CD14-positive monocyte (primary cell): ENCODE measurements at regions not wholly inside any gene's neighbourhood (a gene's known extent, or its start where the extent isn't known, plus 50 kb on each side); places are given as distances from the start of the nearest gene placed in this dataset.
A peak's percentile ranks its signal among the peaks of the same experiment; 100 is the strongest.

Experiments used
- DNase-seq, 3 donors: peaks; one replicate each; pipeline ENCODE4 v3.0.0-alpha.2; 2011 to 2022
- H2AFZ ChIP-seq: 2 replicates; pipeline ENCODE4 v1.6.0; 2012; ENCODE audit warnings: mild to moderate bottlenecking, low read depth, low read length, inconsistent platforms; ENCODE audit not compliant: insufficient read depth, poor library complexity, severe bottlenecking
- H3K27ac ChIP-seq, 2 donors: 1 replicate in 1 of 2; 2 replicates in 1 of 2; pipeline ENCODE4 v1.5.1; 2012 to 2013; ENCODE audit warnings: low read length in 2 of 2, control low read depth in 1 of 2, inconsistent platforms in 1 of 2, low read depth in 1 of 2, mild to moderate bottlenecking in 1 of 2
- H3K27me3 ChIP-seq, 2 donors: one replicate each; pipeline versions ENCODE4 v1.6.0 to v1.6.1; 2011 to 2013; ENCODE audit warnings: low read length in 2 of 2; ENCODE audit not compliant: control insufficient read depth in 2 of 2, insufficient read depth in 2 of 2
- H3K36me3 ChIP-seq, 2 donors: replicated peaks in 1 of 2; 1 replicate in 1 of 2; 2 replicates in 1 of 2; pipeline versions ENCODE4 v1.5.1 to v1.6.1; 2012 to 2013; ENCODE audit warnings: low read length in 2 of 2, control low read depth in 1 of 2, inconsistent platforms in 1 of 2, mild to moderate bottlenecking in 1 of 2; ENCODE audit not compliant: insufficient read depth in 2 of 2, control insufficient read depth in 1 of 2
- H3K4me1 ChIP-seq, 2 donors: 1 replicate in 1 of 2; 2 replicates in 1 of 2; pipeline versions ENCODE4 v1.5.1 to v1.6.1; 2012 to 2013; ENCODE audit warnings: low read length in 2 of 2, control low read depth in 1 of 2, inconsistent platforms in 1 of 2, mild to moderate bottlenecking in 1 of 2, moderate library complexity in 1 of 2; ENCODE audit not compliant: insufficient read depth in 2 of 2, control insufficient read depth in 1 of 2
- H3K4me2 ChIP-seq: replicated peaks from 2 replicates; pipeline ENCODE3; 2012; ENCODE audit warnings: low read length, moderate library complexity, mild to moderate bottlenecking; ENCODE audit not compliant: poor library complexity, severe bottlenecking; ENCODE audit errors: extremely low read depth
- H3K4me3 ChIP-seq, 3 experiments: fragments of 200-600 bp in 1 of 3; sonication (generic) in 1 of 3; replicated peaks in 1 of 3; 1 replicate in 2 of 3; 2 replicates in 1 of 3; pipeline ENCODE4 v1.5.1; 2011 to 2013; ENCODE audit warnings: low read length in 3 of 3, mild to moderate bottlenecking in 3 of 3, control low read depth in 2 of 3, low read depth in 2 of 3, inconsistent platforms in 1 of 3, moderate library complexity in 1 of 3
- H3K79me2 ChIP-seq: 2 replicates; pipeline ENCODE4 v1.6.0; 2012; ENCODE audit warnings: mild to moderate bottlenecking, control low read depth, inconsistent platforms, low read length, moderate library complexity; ENCODE audit not compliant: insufficient read depth
- H3K9ac ChIP-seq: 2 replicates; pipeline ENCODE4 v1.6.0; 2017; ENCODE audit warnings: low read length, mild to moderate bottlenecking; ENCODE audit not compliant: insufficient read depth, poor library complexity, severe bottlenecking
- H3K9me3 ChIP-seq, 2 donors: replicated peaks in 1 of 2; 1 replicate in 1 of 2; 2 replicates in 1 of 2; pipeline versions ENCODE4 v1.5.1 to v1.6.1; 2012 to 2013; ENCODE audit warnings: low read length in 2 of 2, control low read depth in 1 of 2; ENCODE audit not compliant: control insufficient read depth in 1 of 2, insufficient read depth in 1 of 2
- H4K20me1 ChIP-seq: 2 replicates; pipeline ENCODE4 v1.6.0; 2012; ENCODE audit warnings: mild to moderate bottlenecking, low read length, control low read depth, moderate library complexity; ENCODE audit not compliant: insufficient read depth
- H3K27ac Mint-ChIP-seq, 7 donors: one replicate each; pipeline ENCODE4 v1.8.0; 2020; ENCODE audit warnings: mild to moderate bottlenecking in 7 of 7, mixed read lengths in 7 of 7, moderate library complexity in 6 of 7, inconsistent platforms in 2 of 7
- H3K27me3 Mint-ChIP-seq, 3 donors: one replicate each; pipeline ENCODE4 v1.8.0; 2021 to 2022; ENCODE audit warnings: low read depth in 3 of 3, mild to moderate bottlenecking in 3 of 3, mixed read lengths in 3 of 3, moderate library complexity in 3 of 3, inconsistent platforms in 1 of 3
- H3K36me3 Mint-ChIP-seq, 2 donors: one replicate each; pipeline ENCODE4 v1.8.0; 2020; ENCODE audit warnings: mixed read lengths in 2 of 2, inconsistent platforms in 1 of 2, mild to moderate bottlenecking in 1 of 2
- H3K4me1 Mint-ChIP-seq: one replicate; pipeline ENCODE4 v1.8.0; 2020; ENCODE audit warnings: mild to moderate bottlenecking, mixed read lengths
- H3K4me3 Mint-ChIP-seq, 2 donors: one replicate each; pipeline ENCODE4 v1.8.0; 2020; ENCODE audit warnings: mild to moderate bottlenecking in 2 of 2, mixed read lengths in 2 of 2, moderate library complexity in 1 of 2
- H3K9me3 Mint-ChIP-seq, 7 donors: one replicate each; pipeline ENCODE4 v1.8.0; 2020 to 2022; ENCODE audit warnings: mixed read lengths in 7 of 7, mild to moderate bottlenecking in 6 of 7, moderate library complexity in 6 of 7, inconsistent platforms in 2 of 7
- CTCF ChIP-seq: fragments of 200-600 bp; IDR thresholded peaks from one replicate; pipeline ENCODE4 v1.8.0; 2022; ENCODE audit warnings: antibody characterized with exemption, mild to moderate bottlenecking
- WGBS: methylation state at CpG from one replicate; pipeline ENCODE4 v1.1.5; 2013; ENCODE audit warnings: missing lambda C conversion rate; ENCODE audit not compliant: insufficient coverage; 5-methylcytosine and 5-hydroxymethylcytosine counted together
- intact Hi-C, 2 donors: fragments of 100-400 bp; cut with micrococcal nuclease; formaldehyde crosslinking; loops; one replicate each; pipeline versions ENCODE4 v1.15.0 to v1.15.1; 2023

GRCh38 chr14:106506881-106507305 is 980.5 kb downstream of the TMEM121 start:
- Histone ChIP-seq H3K79me2 (no peaks in the 10 kb centered on the region), H3K27ac (no peak overlapping the region), H3K4me1 (no peaks in the 10 kb centered on the region), H3K9ac (no peak overlapping the region), H2AFZ (no peak overlapping the region), H3K27me3 (peaks cover 0 to 3% of the 10 kb centered on the region in 2 donors), H3K4me2 (no peak overlapping the region), H3K9me3 (no peaks in the 10 kb centered on the region), H3K4me3 (no peak overlapping the region), H4K20me1 (no peaks in the 10 kb centered on the region), H3K36me3 (no peaks in the 10 kb centered on the region)
- Mint-ChIP-seq H3K4me1 (peaks cover 4% of the 10 kb centered on the region), H3K27me3 (peaks cover 1 to 5% (median 2%) of the 10 kb centered on the region in 3 donors), H3K9me3 (no peaks in the 10 kb centered on the region), H3K4me3 (no peak overlapping the region), H3K27ac (peak overlapping the region in 1 of 7 donors; percentile 58), H3K36me3 (no peaks in the 10 kb centered on the region)
- intact Hi-C loops = no loop called here
- no peak for DNase-seq
- WGBS = 0% methylated on average over 1 of the region's 8 CpGs
- no peak for TF ChIP-seq CTCF

GRCh38 chr14:106507354-106507753 is 981.0 kb downstream of the TMEM121 start:
- Mint-ChIP-seq H3K36me3 (no peaks in the 10 kb centered on the region), H3K27me3 (peaks cover under 1 to 5% (median 1%) of the 10 kb centered on the region in 3 donors), H3K27ac (no peak overlapping the region), H3K4me3 (no peak overlapping the region), H3K9me3 (no peaks in the 10 kb centered on the region), H3K4me1 (peaks cover 4% of the 10 kb centered on the region)
- Histone ChIP-seq H3K9ac (no peak overlapping the region), H2AFZ (no peak overlapping the region), H3K4me2 (no peak overlapping the region), H3K79me2 (no peaks in the 10 kb centered on the region), H3K4me1 (no peaks in the 10 kb centered on the region), H4K20me1 (no peaks in the 10 kb centered on the region), H3K27me3 (peaks cover 0 to 3% of the 10 kb centered on the region in 2 donors), H3K9me3 (no peaks in the 10 kb centered on the region), H3K4me3 (no peak overlapping the region), H3K27ac (no peak overlapping the region), H3K36me3 (no peaks in the 10 kb centered on the region)
- no peak for TF ChIP-seq CTCF
- intact Hi-C loops = no loop called here
- WGBS = 56% methylated on average over 2 of the region's 3 CpGs
- DNase-seq = no peak
